ENCODE measurements at regions not wholly inside any gene's neighbourhood (a gene's known extent, or its start where the extent isn't known, plus 50 kb on each side); places are given as distances from the start of the nearest gene placed in this dataset.

GRCh38 chr3:5503136-5503535 lies 315.6 kb downstream of the EDEM1 start:
- no peak for TF ChIP-seq CTCF (IDR thresholded peaks at IDR 0.05; ENCODE audit: low read length)
- no peak for TF ChIP-seq EZH2phosphoT487 (IDR thresholded peaks at IDR 0.05; ENCODE audit: low read length)
- TF ChIP-seq EZH2 (optimal IDR thresholded peaks at IDR 0.05; ENCODE audit: low read depth, low read length) = no peak
